NCI-H524 treated with DMSO at 0.1 percent for 48 hours (cell line): ENCODE measurements at regions not wholly inside any gene's neighbourhood (a gene's known extent, or its start where the extent isn't known, plus 50 kb on each side); places are given as distances from the start of the nearest gene placed in this dataset.
"Not testable (repeated sequence)": the region's sequence is repeated elsewhere in the genome, so short reads cannot be mapped to it uniquely, and the experiment has no call there.

ENCODE experiments used
- DNase-seq: peaks from one replicate; lab custom pipeline; 2025; lab: John Stamatoyannopoulos, UW

GRCh38 chr15:58297639-58298038, 134.2 kb upstream of the LIPC start:
- DNase-seq, result no peak

GRCh38 chr15:58298879-58299850, 132.6 kb upstream of the LIPC start:
- DNase-seq, result no peak

- DNase-seq, result no peak
Measured at GRCh38 chr15:58302832-58303231, 129.0 kb upstream of the LIPC start.

- no peak for DNase-seq
Measured at GRCh38 chr15:58303236-58303635, 128.6 kb upstream of the LIPC start.

- peak; percentile 88 for DNase-seq
Measured at GRCh38 chr15:58306591-58307312, 125.0 kb upstream of the LIPC start.

- DNase-seq, result peak; percentile 88
Measured at GRCh38 chr15:58307313-58307961, 124.4 kb upstream of the LIPC start.

- DNase-seq, result no peak
Measured at GRCh38 chr15:58308742-58309355, 122.9 kb upstream of the LIPC start.

- DNase-seq, result no peak
Measured at GRCh38 chr15:58309963-58310928, 121.5 kb upstream of the LIPC start.

GRCh38 chr15:58311556-58311955, 120.2 kb upstream of the LIPC start:
- no peak for DNase-seq

- no peak for DNase-seq
Measured at GRCh38 chr15:58312031-58312430, 119.8 kb upstream of the LIPC start.

GRCh38 chr15:58313304-58313703, 118.5 kb upstream of the LIPC start:
- DNase-seq, result no peak

GRCh38 chr15:58313810-58314592, 117.8 kb upstream of the LIPC start:
- DNase-seq, result no peak

GRCh38 chr15:58314593-58315216, 117.1 kb upstream of the LIPC start:
- DNase-seq, result no peak

GRCh38 chr15:58318517-58318916, 113.3 kb upstream of the LIPC start:
- DNase-seq, result no peak

GRCh38 chr15:58321034-58321433, 110.8 kb upstream of the LIPC start:
- DNase-seq, result no peak

GRCh38 chr15:58322253-58322652, 109.5 kb upstream of the LIPC start:
- no peak for DNase-seq

- not testable (repeated sequence) for DNase-seq
Measured at GRCh38 chr15:58323321-58323720, 108.5 kb upstream of the LIPC start.

- no peak for DNase-seq
Measured at GRCh38 chr15:58324533-58324932, 107.3 kb upstream of the LIPC start.

- DNase-seq, result no peak
Measured at GRCh38 chr15:58327958-58328357, 103.8 kb upstream of the LIPC start.

GRCh38 chr15:58329211-58329610, 102.6 kb upstream of the LIPC start:
- no peak for DNase-seq
